ENCODE measurements at regions not wholly inside any gene's neighbourhood (a gene's known extent, or its start where the extent isn't known, plus 50 kb on each side); places are given as distances from the start of the nearest gene placed in this dataset.

DNA sequence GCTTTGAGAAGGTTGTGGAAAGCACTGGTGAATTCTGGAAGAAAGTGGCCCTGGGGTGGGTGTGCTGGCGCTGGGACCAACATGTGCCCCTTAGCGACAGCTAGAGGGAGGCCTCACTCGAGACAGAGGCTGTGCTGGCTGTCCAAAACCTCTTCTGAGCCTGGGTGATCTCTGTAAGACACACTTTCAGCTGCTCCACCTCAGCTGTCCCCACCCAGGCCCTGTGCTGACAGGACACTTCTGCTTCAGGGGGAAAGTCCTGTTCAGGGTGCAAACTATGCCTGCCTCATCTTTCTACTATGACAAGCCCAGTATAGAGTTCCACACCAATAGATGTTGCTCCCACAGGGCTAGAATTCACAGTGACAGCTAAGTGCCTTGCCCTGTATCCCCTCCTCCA, 426.4 kb downstream of the MED10 start:
- no peak for DNase-seq (ENCODE audit: low read depth, low spot score)
- H3K4me3 ChIP-seq (ENCODE audit: low read depth, low read length), result no peak overlapping the region
- in situ Hi-C loops (cut with HindIII; ENCODE audit: low sequenced_read_pairs), result no loop called here
- TF ChIP-seq, protein P1, sequence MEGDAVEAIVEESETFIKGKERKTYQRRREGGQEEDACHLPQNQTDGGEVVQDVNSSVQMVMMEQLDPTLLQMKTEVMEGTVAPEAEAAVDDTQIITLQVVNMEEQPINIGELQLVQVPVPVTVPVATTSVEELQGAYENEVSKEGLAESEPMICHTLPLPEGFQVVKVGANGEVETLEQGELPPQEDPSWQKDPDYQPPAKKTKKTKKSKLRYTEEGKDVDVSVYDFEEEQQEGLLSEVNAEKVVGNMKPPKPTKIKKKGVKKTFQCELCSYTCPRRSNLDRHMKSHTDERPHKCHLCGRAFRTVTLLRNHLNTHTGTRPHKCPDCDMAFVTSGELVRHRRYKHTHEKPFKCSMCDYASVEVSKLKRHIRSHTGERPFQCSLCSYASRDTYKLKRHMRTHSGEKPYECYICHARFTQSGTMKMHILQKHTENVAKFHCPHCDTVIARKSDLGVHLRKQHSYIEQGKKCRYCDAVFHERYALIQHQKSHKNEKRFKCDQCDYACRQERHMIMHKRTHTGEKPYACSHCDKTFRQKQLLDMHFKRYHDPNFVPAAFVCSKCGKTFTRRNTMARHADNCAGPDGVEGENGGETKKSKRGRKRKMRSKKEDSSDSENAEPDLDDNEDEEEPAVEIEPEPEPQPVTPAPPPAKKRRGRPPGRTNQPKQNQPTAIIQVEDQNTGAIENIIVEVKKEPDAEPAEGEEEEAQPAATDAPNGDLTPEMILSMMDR (IDR thresholded peaks at IDR 0.05; ENCODE audit: low read depth, low read length), result no peak

DNA sequence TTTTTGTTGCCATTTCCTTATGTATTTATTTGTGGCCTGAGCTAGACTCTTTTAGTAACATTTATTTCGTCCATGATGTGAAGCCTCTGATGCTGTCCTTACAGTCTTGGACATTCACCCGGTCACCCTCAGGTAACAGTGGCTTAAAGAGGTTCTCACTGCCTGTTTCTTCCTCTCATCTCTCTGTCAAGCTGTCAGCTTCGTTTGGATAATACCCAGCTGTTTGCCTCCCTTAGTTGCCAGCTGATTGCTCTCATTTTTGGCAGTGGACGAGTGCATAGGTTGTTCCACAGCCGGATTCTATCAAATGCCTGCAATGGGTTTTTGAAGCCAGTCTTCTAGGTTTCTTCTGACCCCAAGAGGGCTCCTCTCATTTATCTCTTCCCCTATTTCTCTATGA, 427.7 kb downstream of the MED10 start:
- no peak overlapping the region for H3K4me3 ChIP-seq (ENCODE audit: low read depth, low read length)
- TF ChIP-seq, protein P1 (IDR thresholded peaks at IDR 0.05; ENCODE audit: low read depth, low read length), result no peak
- in situ Hi-C loops (cut with HindIII; ENCODE audit: low sequenced_read_pairs), result no loop called here

GRCh38 chr5:5941486-5941885, 436.9 kb downstream of the MED10 start:
- in situ Hi-C loops (cut with HindIII; ENCODE audit: low sequenced_read_pairs), result no loop called here
- H3K4me3 ChIP-seq (ENCODE audit: low read depth, low read length), result no peak overlapping the region
- no peak for DNase-seq (ENCODE audit: low read depth, low spot score)
- TF ChIP-seq, protein P1 (IDR thresholded peaks at IDR 0.05; ENCODE audit: low read depth, low read length), result no peak

More for the DNA sequence above, 427.7 kb downstream of the MED10 start:
- DNase-seq (ENCODE audit: low read depth, low spot score), result no peak

DNA sequence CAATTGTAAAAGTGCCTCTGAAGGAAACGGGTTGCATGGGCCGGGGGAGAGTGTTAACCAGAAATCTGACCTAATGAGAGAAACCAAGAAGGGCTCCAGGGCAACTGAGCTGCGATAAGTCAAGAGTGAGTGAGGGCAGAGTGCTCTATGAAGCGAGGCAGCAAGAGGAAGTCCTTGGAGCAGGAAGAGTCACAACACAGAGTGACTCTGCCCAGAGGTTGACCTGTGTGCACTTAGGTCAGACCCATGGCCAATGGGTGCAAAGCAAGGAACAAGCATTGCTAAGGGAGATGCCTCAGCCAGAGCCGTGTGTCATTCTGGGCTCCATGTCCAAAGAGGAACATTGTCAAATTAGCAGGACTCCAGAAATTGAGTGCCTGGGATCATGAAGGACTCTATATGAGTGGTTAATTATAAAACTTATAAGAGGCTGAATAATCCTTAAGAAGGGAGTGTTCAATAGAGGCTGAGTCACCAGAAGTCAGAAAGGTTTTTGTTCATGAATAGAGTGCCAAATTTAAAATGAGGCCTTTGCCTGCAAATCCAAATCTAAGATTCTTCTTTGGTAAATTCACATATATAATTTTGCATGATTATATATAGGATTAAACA, 438.5 kb downstream of the MED10 start:
- in situ Hi-C loops (cut with HindIII; ENCODE audit: low sequenced_read_pairs), result no loop called here
- no peak for DNase-seq (ENCODE audit: low read depth, low spot score)
- TF ChIP-seq, protein P1 (IDR thresholded peaks at IDR 0.05; ENCODE audit: low read depth, low read length), result no peak
- no peak overlapping the region for H3K4me3 ChIP-seq (ENCODE audit: low read depth, low read length)

DNA sequence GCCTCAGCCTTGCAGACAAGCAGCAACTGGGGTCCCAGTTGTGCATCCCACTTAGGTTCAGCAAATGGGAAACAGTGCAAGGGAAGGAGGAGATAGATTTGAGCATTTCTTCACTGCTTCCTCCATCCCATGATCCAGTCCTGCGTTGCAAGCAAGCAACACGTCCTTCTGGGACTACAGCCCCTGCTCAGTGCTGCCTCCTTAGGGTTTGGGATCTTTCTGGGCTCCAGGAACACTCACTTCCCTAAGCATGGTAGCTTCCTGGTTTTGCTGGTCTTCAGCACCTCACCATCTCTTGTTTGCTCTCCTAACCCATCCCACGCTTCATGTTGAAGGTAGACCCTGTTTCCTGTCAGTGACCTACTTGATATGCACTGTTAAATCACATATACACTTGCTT, 444.7 kb downstream of the MED10 start:
- TF ChIP-seq, protein P1 (IDR thresholded peaks at IDR 0.05; ENCODE audit: low read depth, low read length), result no peak
- H3K4me3 ChIP-seq (ENCODE audit: low read depth, low read length), result no peak overlapping the region
- in situ Hi-C loops (cut with HindIII; ENCODE audit: low sequenced_read_pairs), result no loop called here
- no peak for DNase-seq (ENCODE audit: low read depth, low spot score)

- no peak overlapping the region for H3K4me3 ChIP-seq (ENCODE audit: low read depth, low read length)
- in situ Hi-C loops (cut with HindIII; ENCODE audit: low sequenced_read_pairs), result no loop called here
- no peak for DNase-seq (ENCODE audit: low read depth, low spot score)
- TF ChIP-seq, protein P1 (IDR thresholded peaks at IDR 0.05; ENCODE audit: low read depth, low read length), result no peak
Measured at GRCh38 chr5:5932824-5933223, 445.5 kb downstream of the MED10 start.

Measured in astrocyte of the spinal cord (primary cell).